Central memory CD8-positive, alpha-beta T cell (primary cell): ENCODE measurements at regions not wholly inside any gene's neighbourhood (a gene's known extent, or its start where the extent isn't known, plus 50 kb on each side); places are given as distances from the start of the nearest gene placed in this dataset.

Experiments
- ATAC-seq: fragments of 150-1000 bp; cut with Tn5 transposase; replicated peaks from 2 replicates; pipeline ENCODE4 v1.10.0; 2022; ENCODE audit warnings: mild to moderate bottlenecking, moderate FRiP score, moderate number of reproducible peaks; ENCODE audit not compliant: poor library complexity, severe bottlenecking; ENCODE audit errors: extremely low read depth
- DNase-seq, 2 donors: peaks; one replicate each; pipeline ENCODE4 v3.0.0; 2021; ENCODE audit warnings: low spot score in 2 of 2
- H3K27ac Mint-ChIP-seq: one replicate; pipeline ENCODE4 v1.8.0; 2022; ENCODE audit warnings: low read depth, mild to moderate bottlenecking, moderate library complexity, mixed read lengths
- H3K27me3 Mint-ChIP-seq: one replicate; pipeline ENCODE4 v1.8.0; 2022; ENCODE audit warnings: mixed read lengths
- H3K36me3 Mint-ChIP-seq: one replicate; pipeline ENCODE4 v1.8.0; 2022; ENCODE audit warnings: mild to moderate bottlenecking, moderate library complexity, mixed read lengths; ENCODE audit not compliant: insufficient read depth
- H3K4me1 Mint-ChIP-seq: one replicate; pipeline ENCODE4 v1.8.0; 2022; ENCODE audit warnings: mixed read lengths
- H3K4me3 Mint-ChIP-seq: one replicate; pipeline ENCODE4 v1.8.0; 2022; ENCODE audit warnings: mild to moderate bottlenecking, moderate library complexity, mixed read lengths
- H3K9me3 Mint-ChIP-seq: one replicate; pipeline ENCODE4 v1.8.0; 2022; ENCODE audit warnings: mixed read lengths

- no peak for DNase-seq
- H3K9me3 Mint-ChIP-seq: peaks cover 10% of the 10 kb centered on the region
- no peak overlapping the region for H3K27ac Mint-ChIP-seq
- no peak overlapping the region for H3K4me3 Mint-ChIP-seq
- no peak for ATAC-seq
- no peaks in the 10 kb centered on the region for H3K27me3 Mint-ChIP-seq
- no peaks in the 10 kb centered on the region for H3K36me3 Mint-ChIP-seq
- peaks cover 5% of the 10 kb centered on the region for H3K4me1 Mint-ChIP-seq
Observed at GRCh38 chr9:117543089-117543488, 128.2 kb upstream of the ASTN2 start.

GRCh38 chr9:117542021-117542420 lies 127.2 kb upstream of the ASTN2 start:
- H3K9me3 Mint-ChIP-seq: peaks cover 10% of the 10 kb centered on the region
- H3K4me3 Mint-ChIP-seq: no peak overlapping the region
- H3K4me1 Mint-ChIP-seq: no peaks in the 10 kb centered on the region
- no peak for ATAC-seq
- H3K27me3 Mint-ChIP-seq: no peaks in the 10 kb centered on the region
- no peak for DNase-seq
- no peaks in the 10 kb centered on the region for H3K36me3 Mint-ChIP-seq
- H3K27ac Mint-ChIP-seq: no peak overlapping the region

GRCh38 chr9:117541181-117541580 lies 126.3 kb upstream of the ASTN2 start:
- ATAC-seq (no peak), DNase-seq (no peak)
- Mint-ChIP-seq H3K4me3 (no peak overlapping the region), H3K27me3 (no peaks in the 10 kb centered on the region), H3K9me3 (peaks cover 6% of the 10 kb centered on the region), H3K27ac (no peak overlapping the region), H3K4me1 (no peaks in the 10 kb centered on the region), H3K36me3 (no peaks in the 10 kb centered on the region)

GRCh38 chr9:117535973-117536372 lies 121.1 kb upstream of the ASTN2 start:
- no peak overlapping the region for H3K27ac Mint-ChIP-seq
- H3K4me3 Mint-ChIP-seq: no peak overlapping the region
- ATAC-seq: no peak
- no peaks in the 10 kb centered on the region for H3K27me3 Mint-ChIP-seq
- H3K4me1 Mint-ChIP-seq: no peaks in the 10 kb centered on the region
- peaks cover under 1% of the 10 kb centered on the region for H3K36me3 Mint-ChIP-seq
- H3K9me3 Mint-ChIP-seq: peaks cover 2% of the 10 kb centered on the region
- no peak for DNase-seq

GRCh38 chr9:117535434-117535833 lies 120.6 kb upstream of the ASTN2 start:
- no peak overlapping the region for H3K4me3 Mint-ChIP-seq
- peaks cover 3% of the 10 kb centered on the region for H3K9me3 Mint-ChIP-seq
- H3K27ac Mint-ChIP-seq: no peak overlapping the region

GRCh38 chr9:117528225-117528624 lies 113.4 kb upstream of the ASTN2 start:
- H3K4me1 Mint-ChIP-seq: no peaks in the 10 kb centered on the region
- H3K27ac Mint-ChIP-seq: no peak overlapping the region
- DNase-seq: no peak
- peaks cover 2% of the 10 kb centered on the region for H3K36me3 Mint-ChIP-seq
- no peaks in the 10 kb centered on the region for H3K27me3 Mint-ChIP-seq
- H3K9me3 Mint-ChIP-seq: peaks cover 3% of the 10 kb centered on the region
- H3K4me3 Mint-ChIP-seq: no peak overlapping the region
- no peak for ATAC-seq

More at GRCh38 chr9:117535434-117535833, 120.6 kb upstream of the ASTN2 start:
- H3K36me3 Mint-ChIP-seq: peaks cover 2% of the 10 kb centered on the region
- no peaks in the 10 kb centered on the region for H3K27me3 Mint-ChIP-seq
- no peaks in the 10 kb centered on the region for H3K4me1 Mint-ChIP-seq
- DNase-seq (no peak), ATAC-seq (no peak)

- peaks cover 2% of the 10 kb centered on the region for H3K36me3 Mint-ChIP-seq
- H3K4me1 Mint-ChIP-seq: no peaks in the 10 kb centered on the region
- H3K4me3 Mint-ChIP-seq: no peak overlapping the region
- no peaks in the 10 kb centered on the region for H3K27me3 Mint-ChIP-seq
- H3K9me3 Mint-ChIP-seq: peaks cover 3% of the 10 kb centered on the region
- DNase-seq (no peak), ATAC-seq (no peak)
- H3K27ac Mint-ChIP-seq: no peak overlapping the region
Observed at GRCh38 chr9:117526674-117527073, 111.8 kb upstream of the ASTN2 start.

- H3K4me3 Mint-ChIP-seq: no peak overlapping the region
- DNase-seq (no peak), ATAC-seq (no peak)
- peaks cover 4% of the 10 kb centered on the region for H3K9me3 Mint-ChIP-seq
- H3K4me1 Mint-ChIP-seq: no peaks in the 10 kb centered on the region
- no peak overlapping the region for H3K27ac Mint-ChIP-seq
- no peaks in the 10 kb centered on the region for H3K36me3 Mint-ChIP-seq
- no peaks in the 10 kb centered on the region for H3K27me3 Mint-ChIP-seq
Observed at GRCh38 chr9:117523531-117524153, 108.8 kb upstream of the ASTN2 start.

GRCh38 chr9:117521293-117521692 lies 106.4 kb upstream of the ASTN2 start:
- DNase-seq (no peak), ATAC-seq (no peak)
- Mint-ChIP-seq H3K36me3 (no peaks in the 10 kb centered on the region), H3K9me3 (peaks cover 7% of the 10 kb centered on the region), H3K27me3 (no peaks in the 10 kb centered on the region), H3K4me3 (no peak overlapping the region), H3K4me1 (no peaks in the 10 kb centered on the region), H3K27ac (no peak overlapping the region)

GRCh38 chr9:117516676-117517632 lies 102.1 kb upstream of the ASTN2 start:
- no peak overlapping the region for H3K4me3 Mint-ChIP-seq
- no peaks in the 10 kb centered on the region for H3K36me3 Mint-ChIP-seq
- H3K9me3 Mint-ChIP-seq: peaks cover 13% of the 10 kb centered on the region
- H3K27ac Mint-ChIP-seq: no peak overlapping the region
- no peak for ATAC-seq
- no peaks in the 10 kb centered on the region for H3K27me3 Mint-ChIP-seq
- H3K4me1 Mint-ChIP-seq: no peaks in the 10 kb centered on the region
- no peak for DNase-seq

GRCh38 chr9:117511852-117512481 lies 97.1 kb upstream of the ASTN2 start:
- Mint-ChIP-seq H3K27ac (no peak overlapping the region), H3K4me1 (no peaks in the 10 kb centered on the region), H3K36me3 (no peaks in the 10 kb centered on the region), H3K4me3 (no peak overlapping the region), H3K27me3 (no peaks in the 10 kb centered on the region), H3K9me3 (peaks cover 6% of the 10 kb centered on the region)
- DNase-seq: no peak
- no peak for ATAC-seq

GRCh38 chr9:117496307-117496706 lies 81.5 kb upstream of the ASTN2 start:
- Mint-ChIP-seq H3K36me3 (no peaks in the 10 kb centered on the region), H3K27ac (no peak overlapping the region), H3K4me1 (no peaks in the 10 kb centered on the region), H3K4me3 (no peak overlapping the region), H3K9me3 (peaks cover 16% of the 10 kb centered on the region), H3K27me3 (no peaks in the 10 kb centered on the region)
- no peak for ATAC-seq
- no peak for DNase-seq
